ENCODE measurements at regions not wholly inside any gene's neighbourhood (a gene's known extent, or its start where the extent isn't known, plus 50 kb on each side); places are given as distances from the start of the nearest gene placed in this dataset.

- TF ChIP-seq EZH2 (IDR thresholded peaks at IDR 0.05; ENCODE audit: insufficient read depth, poor library complexity, severe bottlenecking) = no peak
- no peak for TF ChIP-seq EZH2phosphoT487 (IDR thresholded peaks at IDR 0.05; ENCODE audit: insufficient read depth, low read depth)
Observed at GRCh38 chr6:3660473-3660872, 91.0 kb downstream of the PXDC1 start.

All from GM23248 (cell line).